PC-9 (cell line): ENCODE measurements at regions not wholly inside any gene's neighbourhood (a gene's known extent, or its start where the extent isn't known, plus 50 kb on each side); places are given as distances from the start of the nearest gene placed in this dataset.

Experiments used
- BruUV-seq: library from RNA; stranded (reverse); fragments of 400-500 nt; replicated peaks from 2 replicates; lab custom pipeline; 2021; lab: Mats Ljungman, UMichigan
- CTCF ChIA-PET: fragments of 300-600 bp; sonication (Branson Sonifier 250); formaldehyde crosslinking; loops from one replicate; lab custom pipeline; 2022; ENCODE audit warnings: antibody characterized with exemption; lab: Charles Lee
- POLR2A ChIA-PET: fragments of 300-600 bp; sonication (Branson Sonifier 250); formaldehyde crosslinking; loops from one replicate; lab custom pipeline; 2022; ENCODE audit warnings: antibody characterized with exemption; ENCODE audit not compliant: unreplicated experiment; lab: Charles Lee
- DNase-seq, 2 experiments: peaks; one replicate each; pipeline versions ENCODE4 v3.0.0 to v3.0.0-alpha.2; 2015 to 2022; ENCODE audit warnings: mixed read lengths in 1 of 2
- H2AFZ ChIP-seq: fragments of 200-600 bp; sonication (generic); 2 replicates; pipeline ENCODE4 v1.8.1; 2017; ENCODE audit warnings: antibody characterized with exemption
- H3F3A ChIP-seq: fragments of 200-600 bp; sonication (generic); 2 replicates; pipeline ENCODE4 v1.8.1; 2017; ENCODE audit warnings: antibody characterized with exemption, mild to moderate bottlenecking, low read depth; ENCODE audit not compliant: insufficient read depth
- H3K27ac ChIP-seq: fragments of 200-600 bp; sonication (generic); 2 replicates; pipeline ENCODE4 v1.6.1; 2016; ENCODE audit warnings: mixed run types
- H3K27me3 ChIP-seq: fragments of 200-600 bp; sonication (generic); 2 replicates; pipeline ENCODE4 v1.6.1; 2016; ENCODE audit warnings: low read depth, mixed run types; ENCODE audit not compliant: insufficient read depth
- H3K36me3 ChIP-seq: fragments of 200-600 bp; sonication (generic); 2 replicates; pipeline ENCODE4 v1.6.1; 2016; ENCODE audit warnings: low read depth, mixed run types
- H3K4me1 ChIP-seq: fragments of 200-600 bp; sonication (generic); replicated peaks from 2 replicates; pipeline ENCODE4 v1.6.1; 2016; ENCODE audit warnings: mixed run types; ENCODE audit not compliant: insufficient read depth
- H3K4me2 ChIP-seq: fragments of 200-600 bp; sonication (generic); 2 replicates; pipeline ENCODE4 v1.6.1; 2017; ENCODE audit warnings: mixed run types
- H3K4me3 ChIP-seq: fragments of 200-600 bp; sonication (generic); 2 replicates; pipeline ENCODE4 v1.6.1; 2016; ENCODE audit warnings: mixed run types
- H3K79me2 ChIP-seq: fragments of 200-600 bp; sonication (generic); 2 replicates; pipeline ENCODE4 v1.6.1; 2017; ENCODE audit warnings: low read depth, mixed run types
- H3K9me2 ChIP-seq: fragments of 200-600 bp; sonication (generic); 2 replicates; pipeline ENCODE4 v1.8.1; 2017; ENCODE audit warnings: mild to moderate bottlenecking; ENCODE audit not compliant: insufficient read depth
- H3K9me3 ChIP-seq: fragments of 200-600 bp; sonication (generic); 2 replicates; pipeline ENCODE4 v1.8.1; 2016; ENCODE audit warnings: low read depth; ENCODE audit not compliant: insufficient read depth
- H4K20me1 ChIP-seq: fragments of 200-600 bp; sonication (generic); 2 replicates; pipeline ENCODE4 v1.8.1; 2017; ENCODE audit not compliant: insufficient read depth
- CTCF ChIP-seq: fragments of 200-600 bp; sonication (generic); conservative IDR thresholded peaks from 2 replicates; pipeline ENCODE4 v1.6.1; 2017; ENCODE audit warnings: mixed run types, antibody characterized with exemption, mild to moderate bottlenecking, moderate library complexity
- EZH2 ChIP-seq: fragments of 200-600 bp; sonication (generic); IDR thresholded peaks from 2 replicates; pipeline ENCODE4 v1.8.0; 2017; ENCODE audit warnings: antibody characterized with exemption, low read depth
- intact Hi-C: fragments of 100-400 bp; cut with micrococcal nuclease; formaldehyde crosslinking; loops from one replicate; pipeline ENCODE4 v1.10.0; 2022; ENCODE audit not compliant: unreplicated experiment

GRCh38 chr14:26276757-26277156 lies 321.1 kb downstream of the NOVA1 start:
- Histone ChIP-seq H3K9me3 (no peaks in the 10 kb centered on the region), H3K4me3 (no peak overlapping the region), H3K79me2 (no peaks in the 10 kb centered on the region), H3K27ac (no peak overlapping the region), H3K4me1 (peaks cover 10% of the 10 kb centered on the region; the same call in 1 of the 2 replicates), H3K4me2 (no peak overlapping the region), H4K20me1 (no peaks in the 10 kb centered on the region), H3K36me3 (no peaks in the 10 kb centered on the region), H3K27me3 (no peaks in the 10 kb centered on the region), H3F3A (no peaks in the 10 kb centered on the region), H2AFZ (no peak overlapping the region), H3K9me2 (no peaks in the 10 kb centered on the region)
- POLR2A ChIA-PET: no interaction called here
- BruUV-seq: no TSS peak
- no peak for DNase-seq
- TF ChIP-seq CTCF: no peak
- no peak for TF ChIP-seq EZH2
- intact Hi-C loops: no loop called here
- CTCF ChIA-PET: no interaction called here

GRCh38 chr14:26265170-26265685 lies 332.6 kb downstream of the NOVA1 start:
- Histone ChIP-seq H3K79me2 (no peaks in the 10 kb centered on the region), H3K27me3 (no peaks in the 10 kb centered on the region), H3K4me3 (no peak overlapping the region), H3K27ac (no peak overlapping the region), H3K9me2 (no peaks in the 10 kb centered on the region), H3K4me1 (no peaks in the 10 kb centered on the region), H3F3A (no peaks in the 10 kb centered on the region), H4K20me1 (no peaks in the 10 kb centered on the region), H2AFZ (no peak overlapping the region), H3K36me3 (no peaks in the 10 kb centered on the region), H3K4me2 (no peak overlapping the region), H3K9me3 (no peaks in the 10 kb centered on the region)
- intact Hi-C loops: no loop called here
- TF ChIP-seq CTCF: no peak
- TF ChIP-seq EZH2: no peak
- ChIA-PET POLR2A (no interaction called here), CTCF (no interaction called here)
- no peak for DNase-seq
- BruUV-seq: no TSS peak

- Histone ChIP-seq H3K4me2 (no peak overlapping the region), H3K9me2 (no peaks in the 10 kb centered on the region), H3K9me3 (no peaks in the 10 kb centered on the region), H3K27me3 (no peaks in the 10 kb centered on the region), H3K4me1 (no peaks in the 10 kb centered on the region), H3F3A (no peaks in the 10 kb centered on the region), H2AFZ (no peak overlapping the region), H3K79me2 (no peaks in the 10 kb centered on the region), H3K36me3 (no peaks in the 10 kb centered on the region), H3K27ac (no peak overlapping the region), H3K4me3 (no peak overlapping the region), H4K20me1 (no peaks in the 10 kb centered on the region)
- TF ChIP-seq CTCF: no peak
- no peak for TF ChIP-seq EZH2
- ChIA-PET CTCF (no interaction called here), POLR2A (no interaction called here)
- no peak for DNase-seq
- intact Hi-C loops: no loop called here
- no TSS peak for BruUV-seq
These were observed 336.3 kb downstream of the NOVA1 start for GRCh38 chr14:26261368-26262122.
